GM18909 (cell line): ENCODE measurements at regions not wholly inside any gene's neighbourhood (a gene's known extent, or its start where the extent isn't known, plus 50 kb on each side); places are given as distances from the start of the nearest gene placed in this dataset.
A peak's percentile ranks its signal among the peaks of the same experiment; 100 is the strongest.
"Not testable (repeated sequence)": the region's sequence is repeated elsewhere in the genome, so short reads cannot be mapped to it uniquely, and the experiment has no call there.

ENCODE experiments used
- ATAC-seq: cut with Tn5 transposase; IDR thresholded peaks from one replicate; pipeline ENCODE4 v1.9.1; 2021; ENCODE audit warnings: mild to moderate bottlenecking; ENCODE audit not compliant: unreplicated experiment, poor library complexity

DNA sequence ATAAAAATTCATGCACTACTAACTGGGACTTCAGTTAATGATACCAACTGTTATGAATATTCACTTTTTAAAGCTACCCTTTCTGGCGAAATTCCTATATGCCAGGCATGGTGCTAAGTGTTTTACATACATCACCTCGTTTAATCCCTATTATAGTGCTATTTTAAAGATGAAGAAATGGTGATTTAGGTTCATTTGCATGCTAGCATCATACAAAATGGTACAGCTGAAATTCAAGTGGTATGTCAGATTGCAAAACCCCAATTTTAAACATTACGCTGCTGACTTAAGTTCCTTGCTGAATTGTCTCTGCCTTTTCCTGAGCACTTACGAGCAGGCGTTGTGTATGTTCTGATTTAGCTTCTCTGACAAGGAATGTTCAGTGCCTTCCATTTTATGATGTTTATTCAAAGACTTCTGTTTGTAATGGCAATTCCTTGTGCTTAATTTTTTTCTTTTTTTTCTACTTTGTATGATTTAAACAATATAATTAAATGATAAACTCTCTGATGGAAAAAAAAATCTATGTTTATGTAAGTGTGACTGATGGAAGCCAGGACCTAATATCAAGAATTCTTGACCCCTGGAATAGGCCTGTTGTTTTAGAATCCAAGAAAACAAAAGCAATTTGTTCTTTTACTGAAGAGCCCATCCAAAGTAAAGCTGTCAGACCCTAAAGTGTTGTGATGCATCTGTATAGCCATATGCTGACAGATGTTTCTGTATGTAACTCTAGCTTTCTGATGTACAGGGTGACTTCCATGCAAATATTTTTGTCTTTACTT is 148.1 kb downstream of the PCDH7 start:
- no peak for ATAC-seq

DNA sequence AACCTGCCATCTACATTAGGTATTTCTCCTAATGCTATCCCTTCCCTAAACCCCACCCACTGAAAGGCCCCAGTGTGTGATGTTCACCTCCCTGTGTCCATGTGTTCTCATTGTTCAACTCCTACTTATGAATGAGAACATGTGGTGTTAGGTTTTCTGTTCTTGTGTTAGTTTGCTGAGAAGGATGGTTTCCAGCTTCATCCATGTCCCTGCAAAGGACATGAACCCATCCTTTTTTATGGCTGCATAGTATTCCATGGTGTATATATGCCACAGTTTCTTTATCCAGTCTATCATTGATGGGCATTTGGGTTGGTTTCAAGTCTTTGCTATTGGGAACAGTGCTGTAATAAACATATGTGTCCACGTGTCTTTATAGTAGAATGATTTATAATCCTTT is 149.2 kb downstream of the PCDH7 start:
- ATAC-seq = not testable (repeated sequence)

DNA sequence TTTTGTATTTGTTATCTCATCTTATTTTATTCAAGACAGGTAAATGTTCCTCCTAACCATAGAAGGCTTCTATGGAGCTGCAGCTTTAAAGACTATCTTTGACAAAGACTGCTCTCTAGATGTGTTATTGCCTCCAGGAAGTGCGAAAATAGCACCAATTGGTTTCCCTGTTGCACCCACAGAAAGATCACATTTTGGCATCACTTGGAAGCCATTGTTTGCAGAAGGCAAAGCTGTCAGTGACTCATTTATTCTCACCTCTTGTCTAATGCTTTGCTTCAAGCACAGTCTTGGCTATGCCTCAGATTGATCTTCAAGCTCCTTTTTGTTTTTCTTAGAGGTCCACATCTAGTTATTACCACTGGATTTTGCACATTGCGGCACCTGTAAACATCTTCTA is 150.3 kb downstream of the PCDH7 start:
- no peak for ATAC-seq

DNA sequence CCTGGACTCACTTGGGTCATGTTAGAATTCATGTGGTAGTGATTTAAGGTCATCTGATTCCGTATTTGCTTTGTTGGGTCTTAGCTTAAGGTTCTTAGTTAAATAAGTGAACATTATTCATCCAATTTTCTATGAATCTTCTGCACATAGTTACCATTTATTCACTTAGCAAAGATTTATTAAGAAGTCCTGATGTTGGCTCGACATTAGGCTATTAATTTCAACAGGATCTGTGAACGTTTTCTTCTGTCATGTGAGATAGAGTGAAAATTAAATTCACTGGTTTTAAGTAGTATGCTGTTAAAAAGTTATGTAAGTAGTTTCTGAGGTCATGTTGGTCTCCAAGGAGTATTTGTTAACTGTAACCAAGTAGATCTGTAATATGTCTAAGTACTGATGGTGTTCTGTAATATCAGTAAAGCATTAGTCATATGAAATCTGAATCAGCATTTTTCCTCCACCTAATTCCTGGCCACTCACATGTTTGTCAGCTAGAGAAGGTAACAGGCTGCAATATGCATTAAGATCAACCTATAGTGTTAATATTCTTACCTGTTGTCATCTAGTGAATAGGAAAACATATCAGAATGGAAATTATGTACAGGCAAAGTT is 155.6 kb downstream of the PCDH7 start:
- ATAC-seq = no peak

DNA sequence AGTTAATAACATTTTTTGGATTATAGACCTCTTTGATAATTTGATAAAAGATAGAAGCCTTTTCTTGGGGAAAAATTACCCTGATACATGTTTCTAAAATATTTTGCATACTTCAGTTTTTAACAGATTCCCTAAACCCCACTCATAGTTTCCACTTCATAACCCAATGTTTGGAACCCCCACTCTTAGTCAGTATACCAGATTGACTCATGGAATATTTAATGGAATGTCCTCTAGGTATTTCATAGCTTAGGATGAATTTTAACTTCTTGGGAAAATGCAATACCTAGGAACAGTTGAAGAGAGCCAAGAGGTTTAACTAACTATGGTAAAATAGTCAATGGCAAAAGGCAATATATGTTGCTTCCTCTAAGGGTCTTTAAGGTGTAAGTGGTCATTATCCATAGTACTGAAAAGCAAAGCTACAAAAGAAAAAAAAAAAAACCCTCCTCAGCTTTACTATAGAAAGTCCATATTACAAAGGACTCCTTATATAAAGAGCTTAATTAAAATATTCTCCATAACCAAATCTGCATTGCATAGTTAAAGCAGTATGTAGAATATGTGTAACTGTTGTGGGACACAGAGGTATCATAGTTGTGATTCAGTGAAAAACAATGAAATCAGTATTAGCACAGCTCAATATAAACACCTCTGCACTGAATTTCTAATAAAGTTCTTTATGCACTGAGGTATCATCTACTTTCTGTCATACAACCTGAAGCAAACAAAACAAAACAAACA is 159.9 kb downstream of the PCDH7 start:
- ATAC-seq = no peak

DNA sequence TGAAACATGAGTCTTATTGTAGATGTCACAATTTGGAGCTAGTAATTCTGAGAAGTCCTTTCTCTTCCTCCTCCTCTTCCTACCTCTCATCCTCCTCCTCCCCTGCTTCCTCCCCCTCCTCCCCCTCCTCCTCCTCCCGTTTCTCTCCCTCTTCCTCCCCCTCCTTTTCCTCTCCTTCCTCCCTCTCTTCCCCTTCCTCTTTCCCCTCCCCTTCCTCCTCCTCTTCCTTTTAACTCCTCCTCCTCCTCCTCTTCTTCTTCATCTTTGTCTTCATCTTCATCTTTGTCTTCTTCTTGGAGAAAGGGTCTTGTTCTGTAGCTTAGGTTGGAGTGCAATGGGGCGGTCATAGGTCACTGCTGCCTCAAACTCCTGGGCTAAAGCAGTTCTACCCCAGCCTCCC is 161.8 kb downstream of the PCDH7 start:
- no peak for ATAC-seq

DNA sequence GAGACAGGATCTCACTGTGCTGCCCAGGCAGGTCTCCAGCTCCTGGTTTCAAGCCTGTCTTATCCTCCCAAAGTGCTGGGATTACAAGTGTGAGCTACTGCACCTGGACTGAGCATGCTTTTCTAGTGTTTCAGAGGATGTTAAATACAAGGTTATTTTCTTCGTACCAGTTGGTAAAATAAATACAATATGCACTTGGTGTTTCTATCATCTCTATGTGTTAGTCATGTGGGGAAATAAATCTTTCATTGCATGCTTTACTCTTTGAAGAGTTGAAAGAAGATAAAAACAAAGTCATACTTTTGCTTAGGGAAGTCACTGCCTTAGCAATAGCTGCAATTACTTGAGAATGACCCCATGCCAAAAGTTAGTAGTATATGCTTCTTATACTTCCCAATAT is 162.3 kb downstream of the PCDH7 start:
- no peak for ATAC-seq

DNA sequence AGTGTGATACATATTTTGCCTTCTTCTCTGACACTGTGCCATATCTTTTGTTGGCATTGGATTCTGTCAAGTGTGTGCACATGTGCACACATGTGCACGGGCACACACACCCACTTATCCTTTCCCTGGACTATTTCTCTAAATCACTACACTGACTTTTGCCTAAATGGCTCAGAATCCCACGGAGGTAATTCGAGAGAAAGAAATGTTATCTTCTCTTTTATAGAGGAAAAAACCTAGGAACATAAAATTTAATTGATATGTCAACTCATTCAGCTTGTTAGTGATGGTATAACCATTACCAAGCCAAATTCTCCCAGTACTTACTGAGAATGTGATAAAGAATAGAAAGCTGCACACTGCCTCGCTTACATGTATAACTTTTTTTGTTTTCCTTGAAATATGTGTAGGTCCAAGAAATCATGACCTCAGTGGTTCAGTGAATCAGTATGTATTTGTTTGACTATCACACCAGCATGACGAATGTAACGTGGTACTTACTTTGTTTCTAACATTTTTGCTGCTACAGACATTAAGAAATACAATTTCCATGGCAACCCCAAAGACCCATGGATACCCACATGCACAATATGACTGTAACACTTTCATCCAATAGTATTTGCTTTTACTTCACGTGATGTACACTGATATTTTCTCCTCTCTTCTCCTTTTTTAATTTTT is 163.0 kb downstream of the PCDH7 start:
- ATAC-seq = no peak

DNA sequence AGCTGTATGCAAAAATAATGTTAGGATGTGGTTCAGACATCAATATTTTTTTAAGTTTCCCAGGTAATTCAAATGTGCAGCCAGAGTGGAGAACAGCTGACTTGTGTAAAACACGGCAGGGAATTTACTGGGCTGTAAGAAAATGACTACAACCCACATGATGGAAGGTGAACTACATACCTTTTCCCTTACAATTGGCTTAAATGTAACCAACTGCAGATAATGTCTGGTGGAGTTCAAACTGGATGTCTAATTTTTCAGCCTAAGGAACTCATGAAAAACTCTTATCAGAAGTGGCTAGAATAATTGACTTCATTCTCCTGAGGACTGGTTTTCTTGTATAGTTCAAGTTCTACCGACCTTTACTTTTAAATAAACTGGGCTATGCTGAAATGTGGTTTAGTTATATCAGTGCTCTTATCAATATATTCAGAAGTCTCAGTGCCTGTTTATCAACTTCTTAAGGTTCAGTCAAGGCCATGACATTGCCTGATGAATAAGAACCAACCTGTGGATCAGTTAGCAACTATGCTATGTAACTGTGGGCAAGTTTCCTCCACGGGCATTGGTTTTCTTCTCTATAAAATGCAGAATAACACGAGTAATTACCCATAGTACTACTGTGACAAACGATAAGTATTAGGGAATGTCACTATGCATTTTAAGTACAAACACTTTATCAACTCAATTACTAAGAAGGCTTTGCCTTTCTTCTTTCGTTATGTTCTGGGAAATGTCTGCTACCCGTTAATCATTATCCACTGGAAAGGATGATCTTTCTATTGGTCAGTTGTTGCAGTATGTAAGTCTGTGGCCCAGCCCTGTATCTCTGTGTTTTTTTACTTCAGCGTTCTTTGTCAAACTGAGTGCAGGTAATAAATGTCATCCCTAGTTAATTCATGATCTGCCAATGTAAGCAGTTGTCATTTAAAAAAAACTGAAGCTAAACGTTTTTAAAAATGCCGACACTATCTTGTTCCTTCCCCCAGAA is 181.6 kb downstream of the PCDH7 start:
- ATAC-seq = no peak

DNA sequence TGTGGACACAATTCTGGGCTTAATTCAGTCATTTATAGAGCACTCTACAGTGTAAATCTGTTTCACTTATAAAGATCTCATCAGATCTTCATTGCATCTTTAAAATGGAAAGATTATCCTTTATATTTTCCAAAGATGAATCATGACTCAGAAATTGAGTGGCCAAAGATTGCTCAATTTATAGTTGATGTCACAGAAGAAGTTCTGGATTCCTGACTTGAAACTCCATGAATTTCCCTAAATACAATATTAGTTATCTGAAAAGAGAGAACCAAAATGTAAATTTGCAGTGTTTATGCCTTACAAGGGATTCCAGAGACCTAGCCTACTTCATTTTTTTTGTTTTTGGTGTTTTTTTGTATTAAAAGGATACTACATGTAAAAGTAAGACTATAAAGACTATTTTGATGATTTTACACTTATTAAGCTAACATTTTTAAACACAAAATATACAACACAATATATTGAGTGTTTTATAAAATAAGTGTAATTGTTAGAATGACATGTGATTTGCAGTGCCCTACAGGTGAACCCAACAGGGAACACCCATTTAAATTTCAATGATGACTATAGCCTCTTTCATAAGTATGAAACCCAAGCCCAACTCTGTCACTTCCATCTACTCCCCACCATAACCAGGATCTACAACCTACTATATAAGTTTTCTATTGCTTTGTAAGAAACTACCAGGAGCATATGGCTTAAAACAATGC is 183.5 kb downstream of the PCDH7 start:
- ATAC-seq = no peak

DNA sequence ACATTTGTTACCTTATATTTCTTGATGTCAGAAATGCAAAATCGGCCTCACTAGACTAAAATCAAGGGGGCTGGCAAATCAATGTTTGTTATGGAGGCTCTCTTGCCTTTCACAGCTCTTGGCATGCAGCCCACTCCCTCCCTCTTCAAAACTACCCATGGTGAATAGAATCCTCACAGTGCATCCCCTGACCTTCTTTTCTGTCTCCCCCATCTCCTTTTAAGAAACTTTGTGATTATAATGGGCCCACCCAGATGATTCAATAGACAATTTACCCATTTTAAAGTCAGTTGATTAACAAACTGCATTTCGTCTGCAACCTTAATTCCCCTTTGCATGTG is 184.0 kb downstream of the PCDH7 start:
- ATAC-seq = no peak

DNA sequence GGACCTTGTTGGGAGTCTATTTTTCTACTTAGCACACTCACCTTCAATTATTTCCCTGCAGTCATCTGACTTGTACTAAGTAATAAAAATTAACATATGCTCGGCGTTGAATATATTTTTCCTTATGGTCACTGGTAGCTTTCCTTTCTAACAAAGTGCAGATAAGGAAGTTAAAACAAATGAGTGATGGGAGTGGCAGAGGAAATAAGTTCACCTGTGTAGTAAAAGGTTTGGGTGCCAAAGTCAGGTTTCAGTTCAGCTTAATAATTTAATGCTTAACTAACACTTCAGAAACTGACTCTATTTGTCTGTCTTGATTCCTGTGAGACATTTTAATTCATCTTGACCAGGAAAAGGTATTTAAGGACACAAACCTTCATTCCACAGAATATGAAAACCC is 184.4 kb downstream of the PCDH7 start:
- peak; percentile 68 for ATAC-seq

DNA sequence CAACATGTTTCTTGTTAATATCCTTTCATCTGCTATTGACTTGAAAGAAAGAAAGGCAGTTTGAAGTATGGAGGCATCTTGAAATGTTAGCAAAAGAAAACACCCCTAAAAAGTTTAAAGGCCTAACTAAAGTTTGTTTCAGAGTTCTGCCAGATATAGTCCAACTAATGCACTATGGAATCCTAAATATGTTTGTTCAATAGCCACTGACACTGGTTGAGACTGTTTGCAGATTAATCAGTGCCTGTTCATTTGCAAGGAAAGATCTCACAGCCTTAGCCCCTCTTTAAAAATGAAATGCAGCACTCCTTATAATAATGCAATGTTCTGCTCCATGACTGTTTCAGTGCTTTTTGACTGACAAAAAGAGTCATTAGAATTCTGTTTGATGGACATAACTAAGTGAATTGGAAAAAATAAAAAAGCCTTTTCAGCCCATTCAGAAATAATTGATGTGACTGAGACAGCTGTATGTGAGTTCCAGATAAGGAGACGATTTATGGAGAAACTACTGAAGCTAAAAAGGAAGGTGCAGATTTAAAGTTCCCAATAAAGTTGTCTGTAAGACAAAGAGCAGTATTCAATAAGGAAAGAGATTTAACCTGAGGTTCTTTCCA is 192.0 kb downstream of the PCDH7 start:
- ATAC-seq = no peak

DNA sequence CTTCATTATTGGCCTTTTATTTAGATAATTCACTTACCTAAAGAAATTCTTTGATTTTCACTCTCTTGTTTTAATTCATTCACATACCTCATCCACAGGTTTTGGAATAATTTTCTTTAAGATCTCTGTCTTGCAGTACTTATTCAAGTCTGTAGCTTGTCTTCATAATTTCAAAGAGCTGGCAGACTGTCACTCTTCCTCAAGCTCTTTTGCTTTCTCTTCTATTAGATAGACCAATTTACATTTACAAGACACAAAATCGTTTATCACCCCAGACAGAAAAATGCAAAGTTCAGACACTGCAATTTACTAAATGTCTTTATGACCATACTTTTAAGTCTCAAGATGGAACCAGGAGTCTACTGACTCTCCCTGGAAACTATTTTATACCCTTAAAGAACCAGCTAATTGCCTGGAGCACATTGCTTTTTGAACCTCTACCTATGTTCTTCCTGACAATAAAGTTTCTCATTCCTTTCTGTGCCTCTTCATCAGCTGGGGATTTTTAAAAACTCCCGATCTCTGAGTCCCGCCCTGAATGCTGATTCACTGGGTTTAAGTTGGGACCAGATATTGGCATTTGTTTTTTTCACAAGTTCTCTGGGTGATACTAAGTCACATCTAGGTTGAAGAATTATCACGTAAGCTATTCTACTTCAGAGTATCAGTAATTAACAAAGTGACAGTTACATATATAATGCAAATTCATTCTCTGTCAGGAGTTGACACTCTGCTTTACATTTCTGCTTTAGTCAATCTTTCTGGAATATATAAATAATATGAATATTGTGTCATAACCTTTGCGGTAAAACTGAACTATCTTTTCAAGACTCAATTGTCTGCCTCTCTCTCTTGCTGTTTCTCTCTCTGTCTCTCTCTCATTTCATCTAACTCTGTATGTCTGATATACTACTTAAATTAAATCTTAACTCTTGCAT is 196.4 kb downstream of the PCDH7 start:
- no peak for ATAC-seq

DNA sequence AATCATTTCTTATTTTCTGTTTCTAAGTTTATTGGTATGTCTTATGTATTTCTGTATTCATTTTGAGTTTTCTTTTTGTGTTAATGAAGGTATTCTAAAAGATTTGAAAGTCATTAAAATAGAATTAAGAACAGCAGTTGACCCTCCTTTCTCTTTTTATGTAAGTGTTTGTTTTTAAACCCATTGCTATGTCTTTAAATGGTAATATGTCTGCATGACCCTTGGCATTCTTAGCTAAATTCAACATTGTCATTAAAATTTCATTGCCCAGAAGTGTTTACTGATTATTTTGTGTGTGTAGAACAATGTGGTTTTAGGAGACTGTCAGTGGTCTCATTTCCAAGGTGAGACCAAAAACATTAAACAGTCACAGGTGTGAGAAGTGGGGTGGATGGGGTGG is 197.8 kb downstream of the PCDH7 start:
- ATAC-seq = no peak

DNA sequence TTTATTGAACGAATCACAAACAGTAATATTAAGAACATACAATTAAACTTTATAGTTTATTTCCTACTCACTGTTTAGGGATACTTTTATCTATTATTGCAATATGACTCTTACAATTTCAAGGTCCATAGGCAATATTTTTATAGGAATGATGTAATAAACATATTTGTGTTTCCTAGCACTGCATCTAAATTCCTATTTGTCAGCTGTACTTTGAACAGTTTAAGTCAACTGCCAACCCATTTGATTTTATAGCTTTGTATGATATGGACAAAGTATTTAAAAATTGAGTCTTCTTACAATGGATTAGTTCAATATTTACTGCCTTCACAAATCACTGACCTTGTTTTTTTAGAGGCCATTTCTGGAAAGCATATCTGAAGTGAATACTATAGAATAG is 199.3 kb downstream of the PCDH7 start:
- no peak for ATAC-seq

DNA sequence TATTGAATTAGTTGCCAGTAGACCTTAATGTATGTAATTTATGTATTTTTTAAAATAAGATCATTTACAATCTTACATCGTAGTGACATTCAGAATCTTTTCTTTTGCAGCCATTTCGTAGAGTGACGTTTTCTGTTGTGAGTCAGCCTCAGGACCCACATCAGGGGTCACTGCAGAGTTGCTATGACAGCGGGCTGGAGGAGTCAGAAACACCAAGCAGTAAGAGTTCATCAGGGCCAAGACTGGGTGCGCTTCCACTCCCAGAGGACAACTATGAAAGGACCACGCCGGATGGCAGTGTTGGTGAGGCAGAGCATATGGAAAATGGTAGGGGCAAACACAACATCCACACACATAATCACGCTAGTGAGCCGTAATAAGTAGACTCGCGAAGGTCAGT is 199.9 kb downstream of the PCDH7 start:
- no peak for ATAC-seq

DNA sequence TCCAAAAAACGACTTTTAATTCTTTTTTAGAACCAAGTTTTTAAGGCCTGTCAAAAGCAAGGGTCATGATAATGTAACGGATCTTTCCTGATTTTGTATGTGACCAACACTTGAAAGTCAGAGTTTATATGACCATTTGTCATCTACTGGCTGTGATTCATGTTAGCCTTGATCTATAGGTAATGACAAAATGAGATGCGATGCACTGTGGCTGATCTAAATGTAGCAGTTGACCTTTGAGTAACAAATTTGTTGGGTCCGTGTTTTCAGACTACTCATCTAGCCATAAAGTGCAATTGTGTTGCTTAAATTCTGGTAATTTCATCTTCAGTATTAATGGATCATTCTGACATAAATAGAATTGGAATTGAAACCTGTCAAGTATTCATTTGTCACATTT is 202.5 kb downstream of the PCDH7 start:
- ATAC-seq = no peak
